Endodermal cell (in vitro differentiated cells): ENCODE measurements at regions not wholly inside any gene's neighbourhood (a gene's known extent, or its start where the extent isn't known, plus 50 kb on each side); places are given as distances from the start of the nearest gene placed in this dataset.

Experiments
- DNase-seq: peaks from one replicate; pipeline ENCODE4 v3.0.0-alpha.2; 2017
- H3K27ac ChIP-seq: 2 replicates; pipeline ENCODE4 v1.5.1; 2013; ENCODE audit warnings: mild to moderate bottlenecking, low read depth, low read length, moderate library complexity
- H3K27me3 ChIP-seq: 2 replicates; pipeline ENCODE4 v1.6.1; 2013; ENCODE audit warnings: mild to moderate bottlenecking, low read length, moderate library complexity; ENCODE audit not compliant: insufficient read depth, control insufficient read depth, poor library complexity, severe bottlenecking
- H3K36me3 ChIP-seq: 2 replicates; pipeline ENCODE4 v1.7.0; 2013; ENCODE audit warnings: mild to moderate bottlenecking, low read length, moderate library complexity; ENCODE audit not compliant: control insufficient read depth, insufficient read depth
- H3K4me1 ChIP-seq: one replicate; pipeline ENCODE4 v1.7.0; 2013; ENCODE audit warnings: low read length; ENCODE audit not compliant: control insufficient read depth, insufficient read depth
- H3K4me3 ChIP-seq: 2 replicates; pipeline ENCODE4 v1.5.1; 2013; ENCODE audit warnings: mild to moderate bottlenecking, low read length, moderate library complexity
- H3K9ac ChIP-seq: 2 replicates; pipeline ENCODE4 v1.6.1; 2013; ENCODE audit warnings: mild to moderate bottlenecking, low read length, moderate library complexity; ENCODE audit not compliant: poor library complexity, severe bottlenecking; ENCODE audit errors: extremely low read depth
- H3K9me3 ChIP-seq: 2 replicates; pipeline ENCODE4 v1.6.1; 2013; ENCODE audit warnings: mild to moderate bottlenecking, low read length, moderate library complexity; ENCODE audit not compliant: control insufficient read depth
- H3K27ac Mint-ChIP-seq: 2 replicates; pipeline ENCODE4 v1.8.0; 2020; ENCODE audit warnings: mixed read lengths
- H3K27me3 Mint-ChIP-seq: 2 replicates; pipeline ENCODE4 v1.8.0; 2021; ENCODE audit warnings: mild to moderate bottlenecking, mixed read lengths; ENCODE audit not compliant: insufficient read depth
- H3K36me3 Mint-ChIP-seq: 2 replicates; pipeline ENCODE4 v1.8.0; 2020; ENCODE audit warnings: low read depth, mixed read lengths
- H3K4me1 Mint-ChIP-seq: 2 replicates; pipeline ENCODE4 v1.8.0; 2020; ENCODE audit warnings: mixed read lengths
- H3K4me3 Mint-ChIP-seq: 2 replicates; pipeline ENCODE4 v1.8.0; 2020; ENCODE audit warnings: mild to moderate bottlenecking, moderate library complexity, mixed read lengths
- H3K9me3 Mint-ChIP-seq: 2 replicates; pipeline ENCODE4 v1.8.0; 2020; ENCODE audit warnings: mild to moderate bottlenecking, mixed read lengths
- CTCF ChIP-seq: fragments of 200-600 bp; sonication (generic); conservative IDR thresholded peaks from 2 replicates; pipeline ENCODE4 v1.5.0; 2021; ENCODE audit warnings: antibody characterized with exemption, mild to moderate bottlenecking
- WGBS, 2 experiments: methylation state at CpG; one replicate each; pipeline versions ENCODE4 v1.1.5 to v1.1.7; 2013; ENCODE audit warnings: missing lambda C conversion rate in 2 of 2, mixed read lengths in 1 of 2; ENCODE audit not compliant: insufficient coverage in 1 of 2, insufficient read length in 1 of 2; 5-methylcytosine and 5-hydroxymethylcytosine counted together

- 88% methylated on average over 1 of the region's 1 CpG; no CpG with 5 or more reads in 1 of the 2 experiments for whole genome bisulfite sequencing, 2 experiments
- no peak for TF ChIP-seq CTCF
- no peaks in the 10 kb centered on the region for H3K9me3 ChIP-seq
- DNase-seq: no peak
- H3K27ac Mint-ChIP-seq: no peak overlapping the region
- H3K4me3 Mint-ChIP-seq: no peak overlapping the region
- peaks cover 86% of the 10 kb centered on the region for H3K27me3 Mint-ChIP-seq
- H3K4me1 ChIP-seq: no peaks in the 10 kb centered on the region
- no peaks in the 10 kb centered on the region for H3K9me3 Mint-ChIP-seq
- H3K4me3 ChIP-seq: no peak overlapping the region
- H3K36me3 ChIP-seq: no peaks in the 10 kb centered on the region
- no peak overlapping the region for H3K9ac ChIP-seq
- peaks cover 13% of the 10 kb centered on the region for H3K4me1 Mint-ChIP-seq
- H3K27ac ChIP-seq: peak overlapping the region; percentile 28
- no peaks in the 10 kb centered on the region for H3K36me3 Mint-ChIP-seq
- peaks cover 52% of the 10 kb centered on the region for H3K27me3 ChIP-seq
Measured at GRCh38 chr22:22038178-22038880, 55.7 kb upstream of the TOP3B start.

- Mint-ChIP-seq H3K27me3 (peaks cover 86% of the 10 kb centered on the region), H3K27ac (no peak overlapping the region), H3K4me1 (peaks cover 13% of the 10 kb centered on the region), H3K36me3 (no peaks in the 10 kb centered on the region), H3K4me3 (no peak overlapping the region), H3K9me3 (no peaks in the 10 kb centered on the region)
- Histone ChIP-seq H3K4me3 (no peak overlapping the region), H3K9ac (no peak overlapping the region), H3K36me3 (no peaks in the 10 kb centered on the region), H3K9me3 (no peaks in the 10 kb centered on the region), H3K4me1 (no peaks in the 10 kb centered on the region), H3K27ac (peak overlapping the region; percentile 28), H3K27me3 (peaks cover 52% of the 10 kb centered on the region)
- 78 to 91% methylated on average over 1 of the region's 1 CpG for WGBS, 2 experiments
- no peak for DNase-seq
- TF ChIP-seq CTCF: no peak
Measured at GRCh38 chr22:22037740-22038139, 55.2 kb upstream of the TOP3B start.

- Mint-ChIP-seq H3K36me3 (no peaks in the 10 kb centered on the region), H3K27me3 (peaks cover 89% of the 10 kb centered on the region), H3K4me1 (peaks cover 13% of the 10 kb centered on the region), H3K9me3 (no peaks in the 10 kb centered on the region), H3K4me3 (no peak overlapping the region), H3K27ac (no peak overlapping the region)
- TF ChIP-seq CTCF: no peak
- Histone ChIP-seq H3K9ac (no peak overlapping the region), H3K4me1 (no peaks in the 10 kb centered on the region), H3K9me3 (no peaks in the 10 kb centered on the region), H3K36me3 (no peaks in the 10 kb centered on the region), H3K27ac (peak overlapping the region; percentile 28), H3K4me3 (no peak overlapping the region), H3K27me3 (peaks cover 54% of the 10 kb centered on the region)
- DNase-seq: no peak
Measured at GRCh38 chr22:22037229-22037628, 54.6 kb upstream of the TOP3B start.
